Right cardiac atrium (tissue), 5 donors: ENCODE measurements at regions not wholly inside any gene's neighbourhood (a gene's known extent, or its start where the extent isn't known, plus 50 kb on each side); places are given as distances from the start of the nearest gene placed in this dataset.

Source experiments
- ATAC-seq, 2 donors: fragments of 200-7000 bp; cut with Tn5 transposase; one replicate each; pipeline versions ENCODE4 v1.8.0 to v1.9.1; 2020; ENCODE audit warnings: moderate library complexity in 2 of 2, mild to moderate bottlenecking in 1 of 2
- DNase-seq, 3 donors: peaks; one replicate each; pipeline ENCODE4 v3.0.0-alpha.2; 2020
- H3K27ac ChIP-seq: one replicate; pipeline ENCODE4 v1.5.1; 2013; ENCODE audit warnings: mild to moderate bottlenecking, low read length, control low read depth, moderate library complexity
- H3K27me3 ChIP-seq: one replicate; pipeline ENCODE4 v1.6.1; 2013; ENCODE audit not compliant: control insufficient read depth, insufficient read depth
- H3K4me1 ChIP-seq: one replicate; pipeline ENCODE4 v1.6.1; 2013; ENCODE audit warnings: low read length; ENCODE audit not compliant: control insufficient read depth, insufficient read depth
- H3K4me3 ChIP-seq: one replicate; pipeline ENCODE4 v1.5.1; 2013; ENCODE audit warnings: low read length, control low read depth
- H3K9me3 ChIP-seq: one replicate; pipeline ENCODE4 v1.6.1; 2013; ENCODE audit warnings: low read length; ENCODE audit not compliant: control insufficient read depth
- WGBS: extraction: QIAGEN DNeasy Blood & Tissue Kit; methylation state at CpG from one replicate; pipeline ENCODE4 v1.1.7; 2013; 5-methylcytosine and 5-hydroxymethylcytosine counted together
- intact Hi-C, 4 donors: fragments of 100-400 bp; cut with DNase I; formaldehyde crosslinking; loops; one replicate each; pipeline versions ENCODE4 v1.11.0 to v1.14.0; 2022 to 2023
- donor health status: healthy with polysubstance abuse.
- donor health status: DM: no; HTN: yes; CAD: no.
- donor health status: DM: no; HTN: no; CAD: no.
- donor health status: DM: no; HTN: yes; CAD: no; lungs with severe emphysema.
- donor health status: DM: yes; HTN: yes; CAD: no.

DNA sequence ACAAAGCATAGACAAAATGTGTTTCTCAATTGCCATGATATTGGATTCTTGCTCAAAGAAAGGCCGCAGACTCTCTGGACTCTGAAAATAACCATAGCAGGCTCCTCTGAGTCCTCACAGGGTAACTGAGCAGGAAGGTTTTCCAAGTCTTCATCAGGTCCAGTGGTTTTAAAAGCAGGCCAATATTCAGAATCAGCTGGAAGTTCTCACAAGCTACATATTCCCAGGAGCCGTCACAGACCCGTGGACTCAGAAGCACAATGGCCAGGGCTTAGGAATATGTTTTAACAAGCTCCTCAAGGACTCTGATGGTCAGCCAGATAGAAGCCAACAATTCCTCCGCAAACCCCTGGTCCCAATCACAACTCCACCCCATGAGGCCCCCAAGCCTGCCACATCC lies 256.1 kb upstream of the ADAMTS9 start:
- H3K27me3 ChIP-seq: no peaks in the 10 kb centered on the region
- no peaks in the 10 kb centered on the region for H3K9me3 ChIP-seq
- no peak overlapping the region for H3K27ac ChIP-seq
- H3K4me3 ChIP-seq: no peak overlapping the region
- no peaks in the 10 kb centered on the region for H3K4me1 ChIP-seq
- intact Hi-C loops: no loop called here
- ATAC-seq (peak; percentile 13 to 57), DNase-seq (peak in 1 of 3 donors; percentile 48)
- 70% methylated on average over 4 of the region's 4 CpGs for WGBS

DNA sequence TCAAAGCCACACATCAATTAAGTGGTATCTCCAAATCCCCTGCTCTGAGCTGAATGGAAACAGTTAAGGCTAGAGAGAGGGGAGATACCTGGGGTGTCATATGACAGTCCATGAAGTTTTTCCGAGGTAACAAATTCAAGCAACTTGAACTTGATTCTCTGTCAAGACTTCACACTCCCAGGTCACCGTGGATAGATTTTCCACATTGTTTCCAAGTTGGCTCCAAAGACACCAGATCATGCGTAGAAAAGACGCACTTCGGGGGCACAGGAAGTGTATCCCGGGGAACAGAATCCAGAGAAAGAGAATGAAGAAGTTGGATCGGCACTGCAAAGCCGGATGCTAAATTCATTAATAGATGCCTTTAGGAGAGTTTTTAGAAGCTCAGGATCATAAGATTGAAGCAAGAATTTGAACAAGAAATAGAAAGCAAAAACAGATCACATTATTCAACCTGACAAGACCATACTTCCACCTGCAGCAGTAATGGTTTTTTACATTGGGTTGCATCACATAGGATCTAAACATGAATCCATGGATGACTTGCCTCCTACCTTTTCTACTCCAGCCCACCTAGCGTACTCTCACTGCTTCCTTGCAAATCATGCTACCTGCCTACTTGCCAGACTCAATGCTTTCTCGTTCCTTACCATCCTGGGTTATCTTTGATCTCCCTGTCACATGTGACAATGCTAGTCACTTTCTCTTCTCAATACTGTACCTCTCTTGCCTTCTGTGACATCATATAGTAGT lies 253.0 kb upstream of the ADAMTS9 start:
- DNase-seq: no peak
- Histone ChIP-seq H3K9me3 (no peaks in the 10 kb centered on the region), H3K27me3 (no peaks in the 10 kb centered on the region), H3K4me3 (no peak overlapping the region), H3K27ac (no peak overlapping the region), H3K4me1 (no peaks in the 10 kb centered on the region)
- intact Hi-C loops: no loop called here
- 88% methylated on average over 10 of the region's 10 CpGs for WGBS
- ATAC-seq: no peak

DNA sequence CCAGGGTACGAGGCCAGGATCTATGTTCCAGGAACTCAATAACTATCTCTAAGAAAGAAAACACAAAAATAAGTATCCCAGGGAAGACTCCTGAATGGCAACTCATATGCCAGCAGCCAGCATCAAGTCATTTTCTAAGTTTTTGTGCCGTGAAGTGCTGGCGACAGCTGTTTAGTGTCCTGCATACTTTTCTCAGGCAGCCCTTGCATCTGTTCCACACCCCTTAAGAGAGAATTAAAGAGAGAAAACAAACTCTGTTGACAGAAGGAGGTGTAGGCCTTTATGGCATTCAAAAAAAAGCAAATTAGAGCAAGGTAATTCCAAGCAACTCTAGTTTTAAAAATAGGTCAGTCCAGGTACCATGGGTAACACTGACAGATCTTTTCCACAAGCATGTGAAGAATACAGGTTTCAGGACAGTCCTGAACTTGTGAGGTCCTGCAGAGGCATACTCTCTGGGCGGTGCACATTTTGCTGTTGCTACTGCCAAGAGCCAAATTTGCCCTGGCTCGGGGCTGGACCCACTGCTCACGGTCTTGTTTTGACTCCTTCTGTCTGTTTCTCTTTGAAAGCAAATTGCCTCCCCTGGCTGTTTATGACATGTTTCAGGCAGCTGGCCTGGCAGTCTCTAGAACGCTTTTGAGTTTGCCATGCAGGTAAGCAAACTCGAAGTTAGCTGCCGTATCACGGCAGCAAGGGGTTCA lies 252.1 kb upstream of the ADAMTS9 start:
- Histone ChIP-seq H3K4me3 (no peak overlapping the region), H3K27ac (no peak overlapping the region), H3K4me1 (no peaks in the 10 kb centered on the region), H3K27me3 (no peaks in the 10 kb centered on the region), H3K9me3 (no peaks in the 10 kb centered on the region)
- 88% methylated on average over 10 of the region's 10 CpGs for WGBS
- ATAC-seq (no peak), DNase-seq (no peak)
- intact Hi-C loops: no loop called here

DNA sequence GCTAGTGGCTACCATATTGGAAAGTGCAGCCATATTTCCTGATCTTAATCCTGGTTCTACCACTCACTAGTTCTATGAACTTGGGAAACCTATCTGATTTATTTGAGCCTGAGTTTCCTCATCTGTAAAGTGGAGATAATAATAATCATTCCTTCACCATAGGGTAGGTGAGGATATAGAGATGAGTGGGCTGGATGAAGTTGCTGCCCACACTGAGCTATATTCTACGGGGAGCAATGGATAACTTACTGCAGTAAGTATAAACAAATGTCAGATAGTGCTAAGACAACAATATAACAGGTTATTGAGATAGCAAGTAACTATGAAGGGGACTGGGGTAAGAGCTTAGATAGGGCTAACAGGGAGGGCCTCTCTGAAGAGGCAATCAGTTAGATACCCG lies 251.5 kb upstream of the ADAMTS9 start:
- Histone ChIP-seq H3K4me3 (no peak overlapping the region), H3K9me3 (no peaks in the 10 kb centered on the region), H3K27me3 (no peaks in the 10 kb centered on the region), H3K4me1 (no peaks in the 10 kb centered on the region), H3K27ac (no peak overlapping the region)
- DNase-seq (no peak), ATAC-seq (no peak)
- intact Hi-C loops: no loop called here
- 69% methylated on average over 2 of the region's 2 CpGs for WGBS

DNA sequence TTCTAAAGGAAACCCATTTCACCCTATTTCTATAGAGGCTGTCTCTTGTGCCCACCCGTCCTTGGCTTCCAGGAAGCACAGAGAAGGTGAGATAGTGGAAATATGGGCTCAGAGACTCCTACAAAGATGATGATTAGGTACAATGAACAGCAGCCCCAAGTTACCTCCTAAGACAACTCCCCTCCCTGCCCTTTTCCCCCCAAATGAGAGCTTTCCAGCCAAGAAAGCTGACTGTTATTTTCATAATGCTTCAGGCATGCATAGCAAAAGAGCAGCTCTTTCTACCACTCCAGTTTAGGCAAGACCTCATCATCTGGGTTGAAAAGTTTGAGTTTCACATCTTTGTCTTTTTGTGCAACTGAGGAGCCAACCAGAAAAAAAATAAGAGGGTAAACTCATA lies 248.8 kb upstream of the ADAMTS9 start:
- 58% methylated on average over 1 of the region's 1 CpG for WGBS

GRCh38 chr3:64935971-64936370 lies 248.2 kb upstream of the ADAMTS9 start:
- intact Hi-C loops: no loop called here
- no peak overlapping the region for H3K4me3 ChIP-seq
- no peaks in the 10 kb centered on the region for H3K4me1 ChIP-seq
- no peak for DNase-seq
- H3K27ac ChIP-seq: no peak overlapping the region
- H3K27me3 ChIP-seq: no peaks in the 10 kb centered on the region
- 30% methylated on average over 2 of the region's 2 CpGs for WGBS
- H3K9me3 ChIP-seq: no peaks in the 10 kb centered on the region
- ATAC-seq: peak in 1 of 2 donors; percentile 44

More for the DNA sequence above, 248.8 kb upstream of the ADAMTS9 start:
- DNase-seq: no peak
- Histone ChIP-seq H3K27ac (no peak overlapping the region), H3K4me3 (no peak overlapping the region), H3K27me3 (no peaks in the 10 kb centered on the region), H3K9me3 (no peaks in the 10 kb centered on the region), H3K4me1 (no peaks in the 10 kb centered on the region)
- intact Hi-C loops: no loop called here
- no peak for ATAC-seq

- no peak overlapping the region for H3K4me3 ChIP-seq
- intact Hi-C loops: no loop called here
- H3K4me1 ChIP-seq: no peaks in the 10 kb centered on the region
- no peak for DNase-seq
- ATAC-seq: no peak
- no peak overlapping the region for H3K27ac ChIP-seq
- no peaks in the 10 kb centered on the region for H3K27me3 ChIP-seq
- H3K9me3 ChIP-seq: no peaks in the 10 kb centered on the region
- 92% methylated on average over 8 of the region's 8 CpGs for WGBS
Observed at GRCh38 chr3:64932666-64933342, 245.0 kb upstream of the ADAMTS9 start.

- WGBS: 87% methylated on average over 2 of the region's 2 CpGs
- Histone ChIP-seq H3K4me1 (no peaks in the 10 kb centered on the region), H3K4me3 (no peak overlapping the region), H3K27ac (no peak overlapping the region), H3K27me3 (no peaks in the 10 kb centered on the region), H3K9me3 (no peaks in the 10 kb centered on the region)
- no peak for ATAC-seq
- DNase-seq: no peak
- intact Hi-C loops: no loop called here
Observed at GRCh38 chr3:64932016-64932518, 244.3 kb upstream of the ADAMTS9 start.

DNA sequence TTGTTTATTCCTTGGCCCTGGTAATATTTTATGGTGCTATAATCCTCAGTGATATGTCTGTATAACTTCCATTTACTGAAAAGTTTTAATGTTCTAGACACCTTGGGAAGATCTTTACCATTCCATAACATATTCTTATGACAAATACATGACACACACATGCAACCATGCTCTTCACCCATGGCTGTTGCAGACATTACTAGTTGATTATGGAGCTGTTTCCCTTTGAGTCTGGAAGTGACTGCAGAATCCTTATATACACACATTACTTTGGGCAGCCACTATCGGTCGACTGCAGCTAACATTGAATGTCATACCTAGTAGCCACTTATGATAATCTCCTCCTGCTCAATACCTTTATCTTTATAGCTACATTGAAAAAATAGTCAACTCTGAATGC lies 243.1 kb upstream of the ADAMTS9 start:
- Histone ChIP-seq H3K4me1 (no peaks in the 10 kb centered on the region), H3K9me3 (no peaks in the 10 kb centered on the region), H3K27me3 (no peaks in the 10 kb centered on the region), H3K4me3 (no peak overlapping the region), H3K27ac (no peak overlapping the region)
- intact Hi-C loops: no loop called here
- DNase-seq (no peak), ATAC-seq (no peak)
- WGBS: 96% methylated on average over 2 of the region's 2 CpGs

DNA sequence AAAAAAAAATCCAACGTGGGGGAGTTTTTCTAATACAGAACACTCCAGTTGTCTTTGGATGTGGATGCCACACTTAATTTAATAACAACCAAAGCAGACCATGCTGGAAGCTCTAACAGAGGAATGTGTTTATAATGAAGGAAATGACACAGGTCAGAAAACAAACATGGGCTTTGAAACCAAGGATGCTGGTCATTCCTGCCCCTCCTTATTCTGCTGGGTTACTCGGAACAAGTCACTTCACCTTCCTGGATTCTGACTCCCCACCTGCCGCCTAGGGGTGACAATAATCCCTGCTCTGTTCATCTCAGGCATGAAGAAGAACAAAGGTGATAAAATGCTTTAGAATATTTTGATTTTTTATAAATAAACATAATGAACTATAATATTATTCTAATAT lies 240.9 kb upstream of the ADAMTS9 start:
- Histone ChIP-seq H3K4me3 (no peak overlapping the region), H3K27ac (no peak overlapping the region), H3K4me1 (no peaks in the 10 kb centered on the region), H3K27me3 (no peaks in the 10 kb centered on the region), H3K9me3 (no peaks in the 10 kb centered on the region)
- ATAC-seq (peak in 1 of 2 donors; percentile 66), DNase-seq (no peak)
- WGBS: 66% methylated on average over 3 of the region's 3 CpGs
- intact Hi-C loops: no loop called here

DNA sequence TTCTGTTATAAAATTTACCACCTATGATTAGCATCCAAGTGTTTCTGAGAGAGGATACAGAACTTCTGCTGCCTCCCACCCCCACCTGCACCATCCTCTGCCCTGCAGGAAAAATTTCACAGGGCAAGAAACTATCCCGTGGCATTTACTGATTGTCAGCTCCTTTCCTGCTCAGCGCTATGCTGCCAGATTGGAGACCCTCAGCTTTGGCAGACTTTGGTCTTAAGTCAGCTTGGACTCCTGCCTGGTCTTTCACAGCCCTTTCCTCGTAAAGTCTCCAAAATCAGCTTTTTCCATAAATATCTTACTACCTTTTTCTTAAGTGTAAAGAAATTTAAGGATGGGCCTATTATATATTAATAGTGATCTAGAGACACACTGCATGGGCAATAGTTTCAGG lies 239.9 kb upstream of the ADAMTS9 start:
- intact Hi-C loops: no loop called here
- no peak overlapping the region for H3K27ac ChIP-seq
- WGBS: 65% methylated on average over 3 of the region's 3 CpGs

More for the DNA sequence above, 239.9 kb upstream of the ADAMTS9 start:
- no peaks in the 10 kb centered on the region for H3K9me3 ChIP-seq
- H3K4me1 ChIP-seq: no peaks in the 10 kb centered on the region
- no peak overlapping the region for H3K4me3 ChIP-seq
- ATAC-seq (no peak), DNase-seq (no peak)
- H3K27me3 ChIP-seq: no peaks in the 10 kb centered on the region
